Testis (tissue), 2 donors: ENCODE measurements at regions not wholly inside any gene's neighbourhood (a gene's known extent, or its start where the extent isn't known, plus 50 kb on each side); places are given as distances from the start of the nearest gene placed in this dataset.
A peak's percentile ranks its signal among the peaks of the same experiment; 100 is the strongest.

ENCODE experiments used
- DNase-seq: peaks from one replicate; pipeline ENCODE4 v3.0.0-alpha.2; 2019
- H3K27ac ChIP-seq, 2 donors: fragments of 200-600 bp; sonication (generic); one replicate each; pipeline ENCODE4 v1.5.1; 2019
- H3K27me3 ChIP-seq: fragments of 200-600 bp; sonication (generic); one replicate; pipeline ENCODE4 v1.5.1; 2019
- H3K36me3 ChIP-seq: fragments of 200-600 bp; sonication (generic); one replicate; pipeline ENCODE4 v1.5.1; 2017; ENCODE audit warnings: low read depth; ENCODE audit errors: missing control alignments
- H3K4me1 ChIP-seq: fragments of 200-600 bp; sonication (generic); one replicate; pipeline ENCODE4 v1.5.1; 2019
- H3K4me3 ChIP-seq, 2 donors: fragments of 200-600 bp; sonication (generic); one replicate each; pipeline ENCODE4 v1.5.1; 2017 to 2019
- H3K9me3 ChIP-seq: fragments of 200-600 bp; sonication (generic); one replicate; pipeline ENCODE4 v1.5.1; 2017
- POLR2A ChIP-seq: fragments of 450-650 bp; IDR thresholded peaks from one replicate; pipeline ENCODE4 v1.6.1; 2017; ENCODE audit warnings: antibody characterized with exemption, mild to moderate bottlenecking, moderate library complexity
- WGBS, 2 donors: methylation state at CpG; one replicate each; pipeline ENCODE4 v1.1.5; 2018; 5-methylcytosine and 5-hydroxymethylcytosine counted together
- intact Hi-C: fragments of 100-400 bp; cut with DNase I; formaldehyde crosslinking; loops from one replicate; pipeline ENCODE4 v1.15.1; 2023; ENCODE audit warnings: low total_unique reads
- TF ChIP-seq, protein P1 (sequence below), 3 experiments: fragments of 450-650 bp in 2 of 3; fragments of 200-600 bp in 1 of 3; sonication (generic) in 1 of 3; IDR thresholded peaks; one replicate each; pipeline ENCODE4 v1.5.1; 2016 to 2019; ENCODE audit warnings: antibody characterized with exemption in 3 of 3, mild to moderate bottlenecking in 2 of 3, moderate library complexity in 1 of 3

DNA sequence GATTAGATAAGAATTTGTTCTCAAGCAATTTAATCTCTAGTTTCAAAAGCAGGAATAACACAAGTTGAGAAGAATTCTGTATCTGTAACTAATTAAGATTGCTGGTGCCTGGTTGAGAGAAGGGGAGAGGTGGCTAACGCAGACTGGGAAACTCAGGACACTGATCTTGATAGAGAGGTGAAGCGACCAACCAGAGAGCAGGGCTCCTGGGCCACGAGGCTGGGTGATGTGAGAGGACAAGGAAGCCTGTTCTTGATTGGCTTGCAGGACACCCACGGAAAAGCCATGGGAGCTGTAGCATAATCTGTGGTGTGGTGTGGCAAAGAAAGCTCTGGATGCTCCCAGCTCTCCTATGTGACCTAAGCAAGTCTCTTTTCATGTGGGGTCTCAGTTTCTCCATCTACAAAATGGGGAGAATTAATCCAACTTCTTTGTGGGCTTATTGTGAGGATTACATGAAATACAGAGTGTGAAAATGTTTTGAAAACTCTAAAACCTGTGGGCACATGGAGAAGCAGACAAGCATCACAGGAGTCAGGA lies 594.1 kb upstream of the BRINP1 start:
- H3K4me3 ChIP-seq = no peak overlapping the region
- no peaks in the 10 kb centered on the region for H3K27me3 ChIP-seq
- intact Hi-C loops = no loop called here
- DNase-seq = no peak
- H3K4me1 ChIP-seq = no peaks in the 10 kb centered on the region
- no peaks in the 10 kb centered on the region for H3K9me3 ChIP-seq
- H3K36me3 ChIP-seq = no peaks in the 10 kb centered on the region
- WGBS, 2 donors = 49 to 50% methylated on average over 4 of the region's 4 CpGs
- TF ChIP-seq POLR2A = no peak
- TF ChIP-seq, protein P1, sequence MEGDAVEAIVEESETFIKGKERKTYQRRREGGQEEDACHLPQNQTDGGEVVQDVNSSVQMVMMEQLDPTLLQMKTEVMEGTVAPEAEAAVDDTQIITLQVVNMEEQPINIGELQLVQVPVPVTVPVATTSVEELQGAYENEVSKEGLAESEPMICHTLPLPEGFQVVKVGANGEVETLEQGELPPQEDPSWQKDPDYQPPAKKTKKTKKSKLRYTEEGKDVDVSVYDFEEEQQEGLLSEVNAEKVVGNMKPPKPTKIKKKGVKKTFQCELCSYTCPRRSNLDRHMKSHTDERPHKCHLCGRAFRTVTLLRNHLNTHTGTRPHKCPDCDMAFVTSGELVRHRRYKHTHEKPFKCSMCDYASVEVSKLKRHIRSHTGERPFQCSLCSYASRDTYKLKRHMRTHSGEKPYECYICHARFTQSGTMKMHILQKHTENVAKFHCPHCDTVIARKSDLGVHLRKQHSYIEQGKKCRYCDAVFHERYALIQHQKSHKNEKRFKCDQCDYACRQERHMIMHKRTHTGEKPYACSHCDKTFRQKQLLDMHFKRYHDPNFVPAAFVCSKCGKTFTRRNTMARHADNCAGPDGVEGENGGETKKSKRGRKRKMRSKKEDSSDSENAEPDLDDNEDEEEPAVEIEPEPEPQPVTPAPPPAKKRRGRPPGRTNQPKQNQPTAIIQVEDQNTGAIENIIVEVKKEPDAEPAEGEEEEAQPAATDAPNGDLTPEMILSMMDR (IDR thresholded peaks at IDR 0.05) = no peak
- no peak overlapping the region for H3K27ac ChIP-seq

DNA sequence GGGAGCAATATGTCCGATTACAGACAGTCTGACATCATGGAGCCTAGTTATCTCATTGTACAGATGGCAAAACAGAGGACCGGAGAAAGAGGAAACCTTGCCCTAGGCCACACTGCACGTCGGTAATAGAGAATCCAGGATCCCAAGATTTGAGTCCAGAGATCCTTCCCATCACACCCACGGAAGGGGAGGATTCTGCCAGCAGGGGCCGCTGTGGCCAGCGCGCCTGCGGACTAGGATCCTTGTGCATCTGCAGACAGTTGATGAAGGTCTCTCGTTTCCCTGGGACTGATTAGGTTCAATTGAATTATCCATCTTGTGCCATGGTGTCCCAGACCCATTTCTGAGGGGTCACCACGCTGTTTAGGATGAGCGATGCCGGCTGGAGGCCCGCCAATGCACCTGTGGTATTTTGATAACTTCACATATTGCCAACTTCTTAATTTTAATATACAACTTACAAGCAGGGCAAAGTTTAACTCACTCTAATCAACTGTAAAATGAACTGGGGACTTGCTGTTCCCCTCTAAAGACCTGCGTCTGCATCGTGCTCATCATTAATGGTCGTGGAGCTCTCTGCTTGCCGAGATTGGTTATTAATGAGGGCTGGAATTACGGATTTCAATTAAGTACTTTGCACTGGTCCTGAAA lies 592.7 kb upstream of the BRINP1 start:
- peak; percentile 65 for DNase-seq
- WGBS, 2 donors = 47% methylated on average over 14 to 19 of the region's 19 CpGs

DNA sequence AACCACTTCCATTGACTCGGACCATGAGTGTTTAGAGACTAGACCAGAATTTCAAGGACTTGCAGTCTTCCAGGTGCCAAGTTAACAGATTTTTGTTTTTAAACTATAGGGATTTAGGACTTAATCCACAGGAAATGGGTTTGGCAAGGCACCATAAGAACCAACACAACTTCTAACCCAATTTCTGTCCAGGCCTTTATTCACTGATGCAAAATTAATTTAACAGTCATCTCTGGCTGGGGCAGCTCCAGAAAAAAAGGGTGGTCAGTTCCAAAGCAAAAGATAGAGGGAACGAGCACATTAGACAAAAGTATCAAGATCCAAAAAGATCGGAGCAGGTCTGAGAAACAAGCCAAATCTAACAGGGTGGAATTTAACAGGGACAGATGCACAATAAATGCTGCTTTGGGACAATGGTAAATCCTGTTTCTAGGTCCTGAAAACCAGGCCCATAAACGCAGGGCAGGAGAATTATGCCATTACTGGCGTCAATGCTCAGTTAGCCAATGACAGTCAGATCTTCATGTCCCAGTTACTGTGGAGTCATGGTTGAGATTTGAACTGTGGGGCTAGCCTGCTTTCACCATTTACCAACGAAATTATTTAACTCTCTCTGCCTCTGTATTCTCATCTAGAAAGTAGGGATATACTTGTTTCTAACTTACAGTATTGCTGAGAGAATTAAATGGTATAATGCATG lies 590.8 kb upstream of the BRINP1 start:
- no peaks in the 10 kb centered on the region for H3K9me3 ChIP-seq
- H3K27ac ChIP-seq = peak overlapping the region in 1 of 2 donors; percentile 14
- peak; percentile 21 for DNase-seq
- TF ChIP-seq, protein P1 (IDR thresholded peaks at IDR 0.05) = no peak
- no peak for TF ChIP-seq POLR2A
- no peaks in the 10 kb centered on the region for H3K36me3 ChIP-seq
- no peaks in the 10 kb centered on the region for H3K4me1 ChIP-seq
- intact Hi-C loops = no loop called here
- H3K27me3 ChIP-seq = no peaks in the 10 kb centered on the region
- 52 to 58% methylated on average over 6 of the region's 6 CpGs for WGBS, 2 donors
- no peak overlapping the region for H3K4me3 ChIP-seq

More for the DNA sequence above, 592.7 kb upstream of the BRINP1 start:
- TF ChIP-seq, protein P1 (IDR thresholded peaks at IDR 0.05) = peak; percentile 26 to 63 (median 33)
- no peak for TF ChIP-seq POLR2A
- no peaks in the 10 kb centered on the region for H3K4me1 ChIP-seq
- no peaks in the 10 kb centered on the region for H3K36me3 ChIP-seq
- H3K9me3 ChIP-seq = no peaks in the 10 kb centered on the region
- no peak overlapping the region for H3K27ac ChIP-seq
- H3K4me3 ChIP-seq = no peak overlapping the region
- no peaks in the 10 kb centered on the region for H3K27me3 ChIP-seq
- intact Hi-C loops = no loop called here

DNA sequence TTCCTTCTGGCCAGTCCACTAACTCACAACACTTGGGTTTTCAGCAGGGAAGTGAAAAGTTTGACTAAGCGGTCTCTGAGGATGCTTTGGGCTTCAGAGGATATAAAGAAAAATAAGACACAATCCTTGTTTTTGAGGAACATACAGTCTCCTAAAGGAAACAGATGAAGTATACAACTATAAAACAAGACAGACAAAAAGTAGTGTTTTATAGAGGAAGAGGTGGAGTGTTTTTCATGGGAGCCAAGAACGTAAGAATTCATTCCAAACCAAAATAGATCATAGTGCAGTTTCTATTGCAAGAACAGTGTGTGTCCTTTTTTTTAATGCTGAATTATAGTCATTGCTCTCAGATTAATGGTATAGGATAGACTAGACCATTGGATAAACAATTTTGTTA lies 586.9 kb upstream of the BRINP1 start:
- Histone ChIP-seq H3K36me3 (no peaks in the 10 kb centered on the region), H3K4me3 (no peak overlapping the region), H3K4me1 (no peaks in the 10 kb centered on the region), H3K9me3 (no peaks in the 10 kb centered on the region), H3K27me3 (no peaks in the 10 kb centered on the region), H3K27ac (no peak overlapping the region)
- WGBS, 2 donors = 46 to 60% methylated on average over 2 of the region's 2 CpGs
- no peak for DNase-seq
- no peak for TF ChIP-seq POLR2A
- intact Hi-C loops = no loop called here

DNA sequence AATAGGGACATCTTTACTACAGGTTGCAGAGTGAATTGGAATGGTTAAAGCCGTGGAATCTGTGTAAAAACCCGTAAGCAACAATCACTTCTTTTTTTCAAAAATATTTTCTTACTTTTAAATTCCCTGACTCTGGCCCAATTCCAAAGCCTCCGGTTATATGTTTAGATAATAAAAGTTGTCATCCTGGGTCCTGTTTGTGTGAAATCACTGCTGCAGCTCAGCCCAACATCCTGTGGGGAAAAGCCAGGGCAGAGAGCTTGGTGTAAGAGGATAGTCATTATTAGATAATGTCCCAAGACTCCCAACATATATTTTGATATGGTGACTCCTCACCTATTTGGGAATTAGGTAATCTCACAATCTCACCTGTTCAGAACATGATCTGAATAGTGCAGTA lies 586.0 kb upstream of the BRINP1 start:
- Histone ChIP-seq H3K27me3 (no peaks in the 10 kb centered on the region), H3K36me3 (no peaks in the 10 kb centered on the region), H3K9me3 (no peaks in the 10 kb centered on the region), H3K27ac (no peak overlapping the region), H3K4me1 (no peaks in the 10 kb centered on the region), H3K4me3 (no peak overlapping the region)
- no peak for DNase-seq
- no peak for TF ChIP-seq POLR2A
- TF ChIP-seq, protein P1 (IDR thresholded peaks at IDR 0.05) = no peak
- 63 to 68% methylated on average over 3 of the region's 3 CpGs for WGBS, 2 donors
- intact Hi-C loops = no loop called here
